IPS-NIHi11 (cell line): ENCODE measurements at regions not wholly inside any gene's neighbourhood (a gene's known extent, or its start where the extent isn't known, plus 50 kb on each side); places are given as distances from the start of the nearest gene placed in this dataset.
"Not testable (repeated sequence)": the region's sequence is repeated elsewhere in the genome, so short reads cannot be mapped to it uniquely, and the experiment has no call there.

Experiments used
- DNase-seq: peaks from one replicate; pipeline ENCODE4 v3.0.0; 2012; ENCODE audit warnings: mixed read lengths, low spot score

- peak; percentile 56 for DNase-seq
Observed at GRCh38 chr16:9647981-9648701, 534.1 kb downstream of the GRIN2A start.

- no peak for DNase-seq
Observed at GRCh38 chr16:9650284-9650683, 531.9 kb downstream of the GRIN2A start.

- no peak for DNase-seq
Observed at GRCh38 chr16:9655051-9655450, 527.2 kb downstream of the GRIN2A start.

GRCh38 chr16:9657641-9658040 lies 524.6 kb downstream of the GRIN2A start:
- DNase-seq, result no peak

GRCh38 chr16:9658164-9658563 lies 524.1 kb downstream of the GRIN2A start:
- DNase-seq, result no peak

- DNase-seq, result no peak
Observed at GRCh38 chr16:9658586-9658985, 523.6 kb downstream of the GRIN2A start.

- DNase-seq, result no peak
Observed at GRCh38 chr16:9660898-9661297, 521.3 kb downstream of the GRIN2A start.

- DNase-seq, result no peak
Observed at GRCh38 chr16:9661336-9662017, 520.8 kb downstream of the GRIN2A start.

GRCh38 chr16:9663588-9663987 lies 518.6 kb downstream of the GRIN2A start:
- no peak for DNase-seq

GRCh38 chr16:9665851-9666271 lies 516.4 kb downstream of the GRIN2A start:
- DNase-seq, result no peak

GRCh38 chr16:9666834-9667480 lies 515.3 kb downstream of the GRIN2A start:
- no peak for DNase-seq

- DNase-seq, result no peak
Observed at GRCh38 chr16:9670033-9670432, 512.2 kb downstream of the GRIN2A start.

GRCh38 chr16:9670616-9671015 lies 511.6 kb downstream of the GRIN2A start:
- not testable (repeated sequence) for DNase-seq

- DNase-seq, result not testable (repeated sequence)
Observed at GRCh38 chr16:9676560-9677300, 505.5 kb downstream of the GRIN2A start.

GRCh38 chr16:9677301-9677653 lies 505.0 kb downstream of the GRIN2A start:
- no peak for DNase-seq

- no peak for DNase-seq
Observed at GRCh38 chr16:9679213-9679767, 502.9 kb downstream of the GRIN2A start.

GRCh38 chr16:9680019-9680655 lies 502.1 kb downstream of the GRIN2A start:
- no peak for DNase-seq

GRCh38 chr16:9680968-9681367 lies 501.3 kb downstream of the GRIN2A start:
- no peak for DNase-seq

- DNase-seq, result no peak
Observed at GRCh38 chr16:9681508-9681907, 500.7 kb downstream of the GRIN2A start.

GRCh38 chr16:9682320-9682719 lies 499.9 kb downstream of the GRIN2A start:
- DNase-seq, result no peak

- no peak for DNase-seq
Observed at GRCh38 chr16:9683677-9684076, 498.6 kb downstream of the GRIN2A start.
